Common myeloid progenitor, CD34-positive (primary cell): ENCODE measurements at regions not wholly inside any gene's neighbourhood (a gene's known extent, or its start where the extent isn't known, plus 50 kb on each side); places are given as distances from the start of the nearest gene placed in this dataset.

Experiments
- CTCF ChIA-PET: fragments of 350-600 bp; sonication (Branson Sonifier 250); formaldehyde crosslinking; loops from one replicate; lab custom pipeline; 2021; ENCODE audit warnings: antibody characterized with exemption; lab: Charles Lee
- POLR2A ChIA-PET: fragments of 350-600 bp; sonication (Branson Sonifier 250); formaldehyde crosslinking; loops from one replicate; lab custom pipeline; 2021; ENCODE audit warnings: antibody characterized with exemption; lab: Charles Lee
- DNase-seq, 3 donors: peaks; one replicate each; pipeline versions ENCODE4 v3.0.0 to v3.0.0-alpha.2; 2013
- H3K27ac ChIP-seq, 2 experiments: 1 replicate in 1 of 2; 2 replicates in 1 of 2; pipeline ENCODE4 v1.7.0; 2013; ENCODE audit warnings: inconsistent platforms in 2 of 2, low read length in 2 of 2, mild to moderate bottlenecking in 2 of 2, low read depth in 1 of 2, moderate library complexity in 1 of 2; ENCODE audit not compliant: severe bottlenecking in 2 of 2, insufficient read depth in 1 of 2, poor library complexity in 1 of 2
- H3K27me3 ChIP-seq, 5 experiments: replicated peaks in 2 of 5; 1 replicate in 3 of 5; 2 replicates in 2 of 5; pipeline versions ENCODE4 v1.6.1 to v1.7.0; 2013; ENCODE audit warnings: low read length in 4 of 5, mild to moderate bottlenecking in 2 of 5, moderate library complexity in 2 of 5, inconsistent platforms in 1 of 5; ENCODE audit not compliant: insufficient read depth in 5 of 5, control insufficient read depth in 4 of 5
- H3K36me3 ChIP-seq, 4 experiments: 1 replicate in 2 of 4; 2 replicates in 2 of 4; pipeline versions ENCODE4 v1.6.1 to v1.7.0; 2013; ENCODE audit warnings: low read length in 3 of 4, control low read depth in 1 of 4, mild to moderate bottlenecking in 1 of 4; ENCODE audit not compliant: control insufficient read depth in 4 of 4, insufficient read depth in 4 of 4
- H3K4me1 ChIP-seq, 4 experiments: 1 replicate in 3 of 4; 2 replicates in 1 of 4; pipeline versions ENCODE4 v1.6.1 to v1.7.1; 2013; ENCODE audit warnings: low read length in 3 of 4, mild to moderate bottlenecking in 3 of 4, control low read depth in 1 of 4, inconsistent platforms in 1 of 4, moderate library complexity in 1 of 4; ENCODE audit not compliant: control insufficient read depth in 4 of 4, insufficient read depth in 4 of 4; ENCODE audit errors: control extremely low read depth in 1 of 4
- H3K4me3 ChIP-seq, 7 experiments: 1 replicate in 4 of 7; 2 replicates in 3 of 7; pipeline versions ENCODE4 v1.5.1 to v1.7.0; 2013; ENCODE audit warnings: mild to moderate bottlenecking in 7 of 7, low read length in 6 of 7, moderate library complexity in 6 of 7, inconsistent platforms in 2 of 7, low read depth in 2 of 7, control low read depth in 1 of 7; ENCODE audit not compliant: insufficient read depth in 4 of 7, control insufficient read depth in 1 of 7; ENCODE audit errors: extremely low read depth in 1 of 7
- H3K9me3 ChIP-seq, 5 experiments: 1 replicate in 4 of 5; 2 replicates in 1 of 5; pipeline versions ENCODE4 v1.6.1 to v1.7.1; 2013; ENCODE audit warnings: low read length in 4 of 5, mild to moderate bottlenecking in 2 of 5, inconsistent platforms in 1 of 5, low read depth in 1 of 5, moderate library complexity in 1 of 5; ENCODE audit not compliant: control insufficient read depth in 4 of 5, insufficient read depth in 2 of 5; ENCODE audit errors: control extremely low read depth in 1 of 5
- WGBS: methylation state at CpG from one replicate; pipeline ENCODE4 v1.1.5; 2013; ENCODE audit not compliant: insufficient coverage; 5-methylcytosine and 5-hydroxymethylcytosine counted together

- H3K36me3 ChIP-seq: no peaks in the 10 kb centered on the region
- no peaks in the 10 kb centered on the region for H3K9me3 ChIP-seq
- no peak for DNase-seq
- peaks cover 3 to 15% (median 5%) of the 10 kb centered on the region in 4 experiments for H3K4me1 ChIP-seq
- H3K27ac ChIP-seq: no peak overlapping the region
- ChIA-PET POLR2A (no interaction called here), CTCF (no interaction called here)
- H3K27me3 ChIP-seq: no peaks in the 10 kb centered on the region
- 96% methylated on average over 4 of the region's 4 CpGs for WGBS
- H3K4me3 ChIP-seq: no peak overlapping the region
These were observed 175.0 kb upstream of the PRDM1 start for GRCh38 chr6:105911106-105911629.

GRCh38 chr6:105909106-105909505 lies 177.0 kb upstream of the PRDM1 start:
- Histone ChIP-seq H3K36me3 (no peaks in the 10 kb centered on the region), H3K4me3 (no peak overlapping the region), H3K4me1 (peaks cover 3 to 15% (median 5%) of the 10 kb centered on the region in 4 experiments), H3K27ac (no peak overlapping the region), H3K27me3 (no peaks in the 10 kb centered on the region), H3K9me3 (no peaks in the 10 kb centered on the region)
- ChIA-PET CTCF (interaction anchor here (1.0 kb wide), 1 partner anchor 8 kb away, joined by 4 read pairs; no protein-coding TSS in a partner anchor), POLR2A (no interaction called here)
- WGBS: 89% methylated on average over 4 of the region's 6 CpGs
- no peak for DNase-seq

GRCh38 chr6:105907991-105908390 lies 178.1 kb upstream of the PRDM1 start:
- Histone ChIP-seq H3K9me3 (no peaks in the 10 kb centered on the region), H3K27me3 (no peaks in the 10 kb centered on the region), H3K27ac (no peak overlapping the region), H3K4me1 (peaks cover 3 to 15% (median 5%) of the 10 kb centered on the region in 4 experiments), H3K36me3 (no peaks in the 10 kb centered on the region), H3K4me3 (no peak overlapping the region)
- DNase-seq: no peak
- ChIA-PET POLR2A (interaction anchor here (0.7 kb wide), 1 partner anchor 666 kb away, joined by 9 read pairs; no protein-coding TSS in a partner anchor), CTCF (interaction anchor here (1.0 kb wide), 1 partner anchor 9 kb away, joined by 3 read pairs; no protein-coding TSS in a partner anchor)
- WGBS: 100% methylated on average over 2 of the region's 5 CpGs

DNA sequence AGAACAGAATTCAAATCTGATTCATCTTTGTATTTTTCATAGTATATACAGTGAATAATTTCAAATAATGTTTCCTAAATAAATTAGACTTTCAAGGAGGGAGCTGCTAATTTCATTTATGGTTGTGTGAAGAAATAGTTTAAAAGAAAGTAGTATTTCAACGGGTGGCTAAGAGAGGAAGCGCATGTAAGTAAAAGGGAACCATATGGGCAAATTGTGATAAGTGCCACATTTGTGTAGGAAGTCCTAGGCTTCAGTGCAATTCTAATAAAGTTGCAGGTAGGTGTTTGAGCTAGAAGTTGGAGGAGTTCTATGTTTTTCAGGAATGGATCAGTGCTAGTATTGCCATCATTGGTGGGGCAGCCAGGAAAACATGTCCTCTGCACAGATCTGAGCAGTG lies 178.8 kb upstream of the PRDM1 start:
- H3K4me1 ChIP-seq: peaks cover 3 to 15% (median 5%) of the 10 kb centered on the region in 4 experiments
- H3K9me3 ChIP-seq: no peaks in the 10 kb centered on the region
- H3K4me3 ChIP-seq: no peak overlapping the region
- H3K36me3 ChIP-seq: no peaks in the 10 kb centered on the region
- CTCF ChIA-PET: interaction anchor here (1.0 kb wide), 1 partner anchor 9 kb away, joined by 3 read pairs; no protein-coding TSS in a partner anchor
- H3K27ac ChIP-seq: no peak overlapping the region
- DNase-seq: peak in 2 of 3 donors; percentile 27 to 33
- H3K27me3 ChIP-seq: no peaks in the 10 kb centered on the region
- POLR2A ChIA-PET: no interaction called here
- WGBS: 17% methylated on average over 2 of the region's 2 CpGs

DNA sequence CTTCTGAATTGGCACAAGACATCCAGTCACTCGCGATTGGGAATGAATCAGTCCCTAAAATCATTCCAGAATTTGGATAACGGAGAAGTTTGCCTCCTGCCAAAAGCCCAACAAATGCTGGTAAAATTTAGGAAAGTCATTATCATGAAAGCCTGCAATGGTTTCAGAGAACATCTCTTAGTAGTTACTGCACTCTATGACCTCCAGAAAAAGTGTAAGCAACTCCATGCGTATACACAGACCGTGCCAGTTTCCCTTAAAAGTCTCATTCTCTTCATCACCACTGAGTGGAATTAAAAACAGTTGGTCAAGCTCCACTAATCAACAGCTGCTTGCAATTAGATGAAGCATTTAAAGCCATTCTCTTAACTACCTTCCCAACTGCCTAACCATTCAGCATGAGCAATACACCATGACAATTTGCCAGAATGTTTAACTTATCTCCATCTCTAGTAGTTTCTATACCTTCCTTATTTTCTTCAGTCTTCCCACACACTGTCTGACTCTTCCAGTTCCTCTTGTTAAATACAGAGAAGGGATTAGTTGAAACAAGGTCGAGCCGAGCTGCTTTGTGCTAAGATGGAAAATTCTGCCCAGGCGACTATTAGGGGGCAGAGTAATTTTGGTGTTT lies 183.6 kb upstream of the PRDM1 start:
- no peaks in the 10 kb centered on the region for H3K36me3 ChIP-seq
- 96% methylated on average over 6 of the region's 8 CpGs for WGBS
- peaks cover 4 to 21% (median 14%) of the 10 kb centered on the region in 4 experiments for H3K4me1 ChIP-seq
- ChIA-PET CTCF (no interaction called here), POLR2A (interaction anchor here (0.5 kb wide), 1 partner anchor 838 kb away, joined by 3 read pairs; no protein-coding TSS in a partner anchor)
- no peak for DNase-seq
- H3K27ac ChIP-seq: no peak overlapping the region
- H3K4me3 ChIP-seq: no peak overlapping the region
- H3K9me3 ChIP-seq: no peaks in the 10 kb centered on the region
- no peaks in the 10 kb centered on the region for H3K27me3 ChIP-seq

- Histone ChIP-seq H3K27ac (no peak overlapping the region), H3K9me3 (no peaks in the 10 kb centered on the region), H3K36me3 (no peaks in the 10 kb centered on the region), H3K27me3 (no peaks in the 10 kb centered on the region), H3K4me1 (peaks cover 2 to 15% (median 9%) of the 10 kb centered on the region in 4 experiments), H3K4me3 (no peak overlapping the region)
- CTCF ChIA-PET: interaction anchor here (1.9 kb wide), 1 partner anchor 18 kb away, joined by 4 read pairs; no protein-coding TSS in a partner anchor
- POLR2A ChIA-PET: no interaction called here
- DNase-seq: no peak
- 100% methylated on average over 2 of the region's 3 CpGs for whole genome bisulfite sequencing
These were observed 184.6 kb upstream of the PRDM1 start for GRCh38 chr6:105901583-105901982.
